A673 (cell line): ENCODE measurements at regions not wholly inside any gene's neighbourhood (a gene's known extent, or its start where the extent isn't known, plus 50 kb on each side); places are given as distances from the start of the nearest gene placed in this dataset.
A peak's percentile ranks its signal among the peaks of the same experiment; 100 is the strongest.

Source experiments
- BruUV-seq: library from RNA; stranded (reverse); fragments of 400-500 nt; replicated peaks from 2 replicates; lab custom pipeline; 2021; lab: Mats Ljungman, UMichigan
- CTCF ChIA-PET: fragments of 300-600 bp; sonication (Branson Sonifier 250); formaldehyde crosslinking; loops from one replicate; lab custom pipeline; 2022; ENCODE audit warnings: antibody characterized with exemption; lab: Charles Lee
- POLR2A ChIA-PET: fragments of 300-600 bp; sonication (Branson Sonifier 250); formaldehyde crosslinking; loops from one replicate; lab custom pipeline; 2022; ENCODE audit warnings: antibody characterized with exemption; ENCODE audit not compliant: low non-redundant PET; lab: Charles Lee
- DNase-seq: peaks from one replicate; pipeline ENCODE4 v3.0.0-alpha.2; 2015; ENCODE audit warnings: low spot score
- H3K27ac ChIP-seq: fragments of 200-600 bp; sonication (generic); 2 replicates; pipeline ENCODE4 v1.5.1; 2016; ENCODE audit warnings: mixed run types, low read depth, mild to moderate bottlenecking, mixed read lengths, antibody characterized with exemption, low read length; ENCODE audit not compliant: poor library complexity, severe bottlenecking
- H3K27me3 ChIP-seq: fragments of 200-600 bp; sonication (generic); replicated peaks from 2 replicates; pipeline ENCODE4 v1.6.1; 2017; ENCODE audit warnings: mixed run types, low read depth, mild to moderate bottlenecking, mixed read lengths, antibody characterized with exemption, low read length; ENCODE audit not compliant: insufficient read depth, poor library complexity
- H3K36me3 ChIP-seq: fragments of 200-600 bp; sonication (generic); 2 replicates; pipeline ENCODE4 v1.6.1; 2016; ENCODE audit warnings: mixed run types, mild to moderate bottlenecking, mixed read lengths, antibody characterized with exemption, low read length; ENCODE audit not compliant: insufficient read depth, poor library complexity, severe bottlenecking
- H3K4me1 ChIP-seq: fragments of 200-600 bp; sonication (generic); 2 replicates; pipeline ENCODE4 v1.6.1; 2017; ENCODE audit warnings: mixed run types, mild to moderate bottlenecking, mixed read lengths, antibody characterized with exemption, low read length; ENCODE audit not compliant: insufficient read depth, poor library complexity, severe bottlenecking
- H3K4me3 ChIP-seq: fragments of 200-600 bp; sonication (generic); 2 replicates; pipeline ENCODE4 v1.5.1; 2016; ENCODE audit warnings: low read depth, mixed run types, mild to moderate bottlenecking, mixed read lengths, low read length; ENCODE audit not compliant: poor library complexity, severe bottlenecking
- H3K9me3 ChIP-seq: fragments of 200-600 bp; sonication (generic); 2 replicates; pipeline ENCODE4 v1.6.1; 2016; ENCODE audit warnings: mixed run types, low read depth, mild to moderate bottlenecking, mixed read lengths, antibody characterized with exemption, low read length; ENCODE audit not compliant: poor library complexity, severe bottlenecking
- EZH2 ChIP-seq: fragments of 200-600 bp; sonication (generic); IDR thresholded peaks from 2 replicates; pipeline ENCODE4 v1.6.1; 2017; ENCODE audit warnings: borderline replicate concordance, low read depth, mild to moderate bottlenecking, mixed read lengths, antibody characterized with exemption, low read length; ENCODE audit not compliant: poor library complexity, severe bottlenecking
- intact Hi-C: fragments of 100-400 bp; cut with micrococcal nuclease; formaldehyde crosslinking; loops from one replicate; pipeline ENCODE4 v1.10.0; 2022; ENCODE audit not compliant: unreplicated experiment
- TF ChIP-seq, protein P1 (sequence below): fragments of 300-800, 200-600 bp; sonication (generic); conservative IDR thresholded peaks from 2 replicates; pipeline ENCODE4 v1.5.1; 2017; ENCODE audit warnings: low read depth, mild to moderate bottlenecking, antibody characterized with exemption, low read length, moderate library complexity, mixed read lengths

DNA sequence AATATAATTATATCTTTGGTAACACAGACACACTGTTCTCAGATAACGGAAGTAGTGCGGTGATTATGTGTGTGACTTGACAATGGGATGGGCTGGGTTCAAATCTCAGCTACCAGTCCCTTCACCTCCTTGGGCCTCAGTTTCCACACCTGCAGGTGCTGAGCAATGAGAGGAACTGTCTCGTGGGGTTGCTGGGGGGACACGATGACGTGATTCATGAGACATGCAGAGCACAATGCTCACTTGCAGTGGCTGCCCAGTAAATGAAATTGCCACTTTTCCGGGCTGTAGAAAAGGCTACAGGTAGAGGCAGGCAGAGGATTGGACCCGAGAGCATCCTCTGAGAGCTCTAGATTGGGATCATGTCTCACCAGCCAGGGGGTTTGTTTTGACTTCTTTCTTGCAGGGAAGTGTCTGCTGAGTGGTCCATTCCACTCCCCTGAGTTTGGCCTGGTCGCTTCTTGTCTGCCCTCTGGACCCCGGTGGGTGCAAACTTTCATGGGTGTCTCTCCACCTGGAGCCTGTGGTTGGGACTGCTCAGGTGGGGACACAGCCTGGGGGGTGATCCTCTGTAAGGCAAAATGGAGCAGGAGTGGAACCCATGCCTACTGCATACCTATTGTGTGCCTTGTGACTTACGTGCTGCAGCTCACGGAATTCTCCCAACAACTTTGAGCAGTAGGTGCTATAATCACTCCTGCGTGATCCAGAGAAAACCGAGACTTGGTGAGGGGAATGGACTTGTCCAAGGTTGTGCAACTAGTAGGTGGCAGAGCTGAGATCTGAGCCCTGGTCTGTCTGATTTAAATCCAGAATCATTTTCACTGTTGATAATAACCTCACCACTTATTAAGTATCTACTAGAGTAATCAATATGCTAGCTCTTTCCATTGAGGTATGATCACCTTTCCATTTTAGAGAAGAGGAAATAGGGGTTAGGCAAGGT is 147.2 kb downstream of the CEBPB start:
- no peak for DNase-seq
- POLR2A ChIA-PET, result no interaction called here
- no peak overlapping the region for H3K27ac ChIP-seq
- CTCF ChIA-PET, result no interaction called here
- H3K9me3 ChIP-seq, result no peaks in the 10 kb centered on the region
- no peaks in the 10 kb centered on the region for H3K36me3 ChIP-seq
- no peaks in the 10 kb centered on the region for H3K4me1 ChIP-seq
- H3K27me3 ChIP-seq, result no peaks in the 10 kb centered on the region
- BruUV-seq, result no TSS peak
- TF ChIP-seq, protein P1, sequence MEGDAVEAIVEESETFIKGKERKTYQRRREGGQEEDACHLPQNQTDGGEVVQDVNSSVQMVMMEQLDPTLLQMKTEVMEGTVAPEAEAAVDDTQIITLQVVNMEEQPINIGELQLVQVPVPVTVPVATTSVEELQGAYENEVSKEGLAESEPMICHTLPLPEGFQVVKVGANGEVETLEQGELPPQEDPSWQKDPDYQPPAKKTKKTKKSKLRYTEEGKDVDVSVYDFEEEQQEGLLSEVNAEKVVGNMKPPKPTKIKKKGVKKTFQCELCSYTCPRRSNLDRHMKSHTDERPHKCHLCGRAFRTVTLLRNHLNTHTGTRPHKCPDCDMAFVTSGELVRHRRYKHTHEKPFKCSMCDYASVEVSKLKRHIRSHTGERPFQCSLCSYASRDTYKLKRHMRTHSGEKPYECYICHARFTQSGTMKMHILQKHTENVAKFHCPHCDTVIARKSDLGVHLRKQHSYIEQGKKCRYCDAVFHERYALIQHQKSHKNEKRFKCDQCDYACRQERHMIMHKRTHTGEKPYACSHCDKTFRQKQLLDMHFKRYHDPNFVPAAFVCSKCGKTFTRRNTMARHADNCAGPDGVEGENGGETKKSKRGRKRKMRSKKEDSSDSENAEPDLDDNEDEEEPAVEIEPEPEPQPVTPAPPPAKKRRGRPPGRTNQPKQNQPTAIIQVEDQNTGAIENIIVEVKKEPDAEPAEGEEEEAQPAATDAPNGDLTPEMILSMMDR, result no peak
- TF ChIP-seq EZH2, result no peak
- H3K4me3 ChIP-seq, result no peak overlapping the region
- intact Hi-C loops, result no loop called here

DNA sequence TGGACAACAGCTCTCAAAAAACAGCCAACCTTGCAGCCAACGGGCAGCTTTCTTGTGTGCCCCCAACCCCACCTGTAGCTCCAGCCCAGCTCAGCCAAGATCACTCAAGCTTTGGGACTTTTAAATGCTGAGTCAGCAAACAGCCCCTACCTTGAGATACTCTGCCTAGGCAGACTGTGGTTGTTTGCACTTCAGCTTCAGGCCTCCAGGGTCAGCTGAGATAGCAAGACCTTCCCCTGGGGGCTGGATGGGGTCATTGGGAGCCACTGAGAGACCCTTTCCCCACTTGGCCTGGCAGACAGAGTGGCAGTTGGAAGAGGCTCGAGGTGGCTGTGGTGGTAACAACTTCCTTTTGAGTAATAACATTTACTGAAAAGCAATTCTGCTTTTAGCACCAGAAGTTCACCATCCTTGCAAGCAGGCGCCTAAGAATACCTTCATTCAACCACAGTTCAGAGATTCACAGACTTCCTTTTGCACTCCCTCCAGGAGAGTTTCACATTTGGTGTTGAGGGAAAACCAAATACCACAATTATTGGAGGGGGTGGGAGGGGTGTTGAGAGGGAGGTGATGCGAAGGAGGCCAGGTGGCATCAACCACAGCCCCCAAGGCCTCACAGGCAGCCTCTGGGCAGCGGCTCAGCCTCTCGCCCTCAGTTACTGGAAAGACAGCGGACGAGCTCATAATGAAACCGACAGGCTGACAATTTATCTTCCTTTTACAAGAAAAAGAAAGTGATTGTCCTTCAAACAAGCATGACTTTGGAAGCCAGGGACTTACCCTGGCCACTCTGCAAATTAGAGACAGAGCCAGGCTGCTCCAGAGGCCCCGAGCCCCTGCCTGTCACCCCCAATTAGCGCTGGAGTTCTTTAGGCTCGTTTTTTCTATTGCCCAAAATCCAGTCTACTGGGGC is 148.1 kb downstream of the CEBPB start:
- no peaks in the 10 kb centered on the region for H3K27me3 ChIP-seq
- DNase-seq, result no peak
- intact Hi-C loops, result no loop called here
- BruUV-seq, result no TSS peak
- TF ChIP-seq EZH2, result no peak
- TF ChIP-seq, protein P1, result no peak
- no peaks in the 10 kb centered on the region for H3K4me1 ChIP-seq
- POLR2A ChIA-PET, result no interaction called here
- peak overlapping the region; percentile 19 for H3K27ac ChIP-seq
- H3K9me3 ChIP-seq, result no peaks in the 10 kb centered on the region
- no peak overlapping the region for H3K4me3 ChIP-seq
- no peaks in the 10 kb centered on the region for H3K36me3 ChIP-seq
- CTCF ChIA-PET, result no interaction called here

DNA sequence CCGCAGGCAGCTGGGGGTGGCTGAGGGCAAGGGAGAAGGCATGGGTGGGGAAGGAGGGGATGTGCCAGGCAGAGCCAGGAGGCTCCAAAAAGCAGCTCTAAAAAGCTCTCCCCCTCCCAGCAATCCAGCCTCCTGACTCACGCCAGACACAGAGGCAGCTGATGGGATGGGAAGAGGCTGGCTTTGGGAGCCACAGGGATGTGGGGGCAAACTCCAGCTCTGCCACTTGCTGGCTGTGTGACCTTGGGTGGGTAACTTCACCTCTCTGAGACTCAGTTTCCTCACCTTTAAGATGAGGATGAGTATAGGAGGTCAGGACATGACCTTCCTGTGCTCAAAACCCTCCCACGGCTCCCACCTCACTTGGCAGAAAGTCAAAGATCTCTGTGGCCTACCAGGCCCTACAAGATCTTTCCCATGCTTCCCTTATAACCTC is 148.9 kb downstream of the CEBPB start:
- Histone ChIP-seq H3K36me3 (no peaks in the 10 kb centered on the region), H3K4me1 (no peaks in the 10 kb centered on the region), H3K9me3 (no peaks in the 10 kb centered on the region), H3K4me3 (no peak overlapping the region), H3K27me3 (no peaks in the 10 kb centered on the region), H3K27ac (no peak overlapping the region)
- ChIA-PET CTCF (no interaction called here), POLR2A (no interaction called here)
- DNase-seq, result no peak
- BruUV-seq, result no TSS peak
- intact Hi-C loops, result no loop called here
- TF ChIP-seq, protein P1, result no peak
- no peak for TF ChIP-seq EZH2
